Activated CD4-positive, alpha-beta memory T cell treated with anti-CD3 and anti-CD28 coated beads for 36 hours (primary cell): ENCODE measurements at regions not wholly inside any gene's neighbourhood (a gene's known extent, or its start where the extent isn't known, plus 50 kb on each side); places are given as distances from the start of the nearest gene placed in this dataset.

Experiments
- CTCF ChIA-PET: fragments of 350-600 bp; sonication (Branson Sonifier 250); formaldehyde crosslinking; loops from one replicate; lab custom pipeline; 2021; ENCODE audit warnings: antibody characterized with exemption, inconsistent platforms; lab: Charles Lee
- POLR2A ChIA-PET: fragments of 350-600 bp; sonication (Branson Sonifier 250); formaldehyde crosslinking; loops from one replicate; lab custom pipeline; 2021; ENCODE audit warnings: antibody characterized with exemption; lab: Charles Lee
- DNase-seq: peaks from one replicate; pipeline ENCODE4 v3.0.0-alpha.2; 2020
- H3K27ac Mint-ChIP-seq: one replicate; pipeline ENCODE4 v1.8.0; 2021; ENCODE audit warnings: mixed read lengths
- H3K27me3 Mint-ChIP-seq: one replicate; pipeline ENCODE4 v1.8.0; 2021; ENCODE audit warnings: mixed read lengths
- H3K36me3 Mint-ChIP-seq: one replicate; pipeline ENCODE4 v1.8.0; 2021; ENCODE audit warnings: mixed read lengths
- H3K4me1 Mint-ChIP-seq: one replicate; pipeline ENCODE4 v1.8.0; 2021; ENCODE audit warnings: low read depth, mixed read lengths
- H3K4me3 Mint-ChIP-seq: one replicate; pipeline ENCODE4 v1.8.0; 2021; ENCODE audit warnings: mild to moderate bottlenecking, mixed read lengths
- H3K9me3 Mint-ChIP-seq: one replicate; pipeline ENCODE4 v1.8.0; 2021; ENCODE audit warnings: mixed read lengths
- intact Hi-C: fragments of 100-400 bp; cut with micrococcal nuclease; formaldehyde crosslinking; loops from one replicate; pipeline ENCODE4 v1.15.1; 2023

- Mint-ChIP-seq H3K4me3 (no peak overlapping the region), H3K9me3 (no peaks in the 10 kb centered on the region), H3K36me3 (no peaks in the 10 kb centered on the region), H3K27me3 (no peaks in the 10 kb centered on the region), H3K27ac (no peak overlapping the region), H3K4me1 (no peaks in the 10 kb centered on the region)
- intact Hi-C loops: no loop called here
- ChIA-PET CTCF (interaction anchor here (0.8 kb wide), 1 partner anchor 30 kb away, joined by 3 read pairs; no protein-coding TSS in a partner anchor), POLR2A (no interaction called here)
- DNase-seq: no peak
Measured at GRCh38 chr2:16170675-16171424, 230.5 kb downstream of the MYCN start.

DNA sequence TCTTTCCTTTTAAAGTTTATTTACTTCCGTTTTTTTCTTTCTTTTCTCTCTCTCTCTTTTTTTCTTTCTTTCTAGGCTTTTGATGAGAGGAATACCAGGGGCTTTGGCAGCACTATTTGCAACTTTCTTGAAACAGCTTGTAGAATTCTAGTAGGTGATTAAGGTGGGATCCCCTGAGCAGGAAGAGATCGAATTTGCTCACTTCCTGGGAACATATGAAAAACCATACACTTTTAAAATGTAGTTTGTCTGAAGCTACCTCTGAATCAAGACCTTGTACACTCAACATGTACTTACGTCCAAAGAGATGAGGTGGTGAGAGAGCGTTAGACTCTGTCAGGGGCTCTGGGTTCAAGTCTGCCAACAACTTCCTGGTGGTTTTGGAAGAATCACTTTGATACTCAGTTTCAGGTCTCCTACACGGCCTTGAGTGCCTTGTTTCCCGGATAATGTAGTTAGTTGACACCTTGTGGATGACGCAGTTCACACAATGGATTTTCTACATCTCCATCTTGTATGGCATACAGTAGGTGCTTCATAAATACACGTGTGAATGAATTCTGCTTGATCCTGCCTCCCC is 229.1 kb downstream of the MYCN start:
- Mint-ChIP-seq H3K4me3 (no peak overlapping the region), H3K4me1 (no peaks in the 10 kb centered on the region), H3K9me3 (no peaks in the 10 kb centered on the region), H3K27me3 (no peaks in the 10 kb centered on the region), H3K36me3 (no peaks in the 10 kb centered on the region), H3K27ac (no peak overlapping the region)
- no peak for DNase-seq
- CTCF ChIA-PET: no interaction called here
- intact Hi-C loops: no loop called here
- POLR2A ChIA-PET: no interaction called here

- H3K27me3 Mint-ChIP-seq: no peaks in the 10 kb centered on the region
Measured at GRCh38 chr2:16168506-16169264, 228.3 kb downstream of the MYCN start.

GRCh38 chr2:16167870-16168426 is 227.6 kb downstream of the MYCN start:
- intact Hi-C loops: no loop called here
- no peak overlapping the region for H3K27ac Mint-ChIP-seq
- POLR2A ChIA-PET: no interaction called here

More at GRCh38 chr2:16168506-16169264, 228.3 kb downstream of the MYCN start:
- Mint-ChIP-seq H3K4me3 (no peak overlapping the region), H3K9me3 (no peaks in the 10 kb centered on the region), H3K27ac (no peak overlapping the region), H3K4me1 (no peaks in the 10 kb centered on the region), H3K36me3 (no peaks in the 10 kb centered on the region)
- no peak for DNase-seq
- ChIA-PET CTCF (no interaction called here), POLR2A (no interaction called here)
- intact Hi-C loops: no loop called here

DNA sequence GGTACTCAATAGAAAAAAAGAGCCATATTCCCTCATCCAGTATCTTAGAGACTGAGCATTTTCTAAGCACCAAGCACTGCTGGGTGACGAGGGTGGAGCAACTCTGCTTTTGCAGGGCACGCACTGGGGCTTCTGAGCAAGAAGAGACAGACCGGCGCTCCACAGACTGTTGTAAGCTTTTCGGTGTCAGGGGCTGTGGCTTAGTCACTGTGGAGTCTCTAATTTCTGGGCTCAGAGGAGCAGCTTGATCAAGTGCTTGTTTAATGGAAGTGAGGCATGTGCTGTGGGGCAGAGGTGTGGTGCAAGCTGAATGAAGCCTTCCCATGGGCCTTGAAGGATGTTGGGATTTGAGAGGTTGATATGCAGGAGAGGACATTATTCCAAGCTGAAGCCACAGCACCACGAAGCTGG is 227.1 kb downstream of the MYCN start:
- H3K4me3 Mint-ChIP-seq: no peak overlapping the region
- intact Hi-C loops: no loop called here
- H3K36me3 Mint-ChIP-seq: no peaks in the 10 kb centered on the region
- no peaks in the 10 kb centered on the region for H3K9me3 Mint-ChIP-seq
- no peak for DNase-seq
- H3K4me1 Mint-ChIP-seq: no peaks in the 10 kb centered on the region
- no peaks in the 10 kb centered on the region for H3K27me3 Mint-ChIP-seq
- POLR2A ChIA-PET: no interaction called here
- no peak overlapping the region for H3K27ac Mint-ChIP-seq
- CTCF ChIA-PET: no interaction called here

More at GRCh38 chr2:16167870-16168426, 227.6 kb downstream of the MYCN start:
- no peak for DNase-seq
- CTCF ChIA-PET: no interaction called here
- no peaks in the 10 kb centered on the region for H3K4me1 Mint-ChIP-seq
- no peak overlapping the region for H3K4me3 Mint-ChIP-seq
- H3K36me3 Mint-ChIP-seq: no peaks in the 10 kb centered on the region
- H3K9me3 Mint-ChIP-seq: no peaks in the 10 kb centered on the region
- no peaks in the 10 kb centered on the region for H3K27me3 Mint-ChIP-seq

DNA sequence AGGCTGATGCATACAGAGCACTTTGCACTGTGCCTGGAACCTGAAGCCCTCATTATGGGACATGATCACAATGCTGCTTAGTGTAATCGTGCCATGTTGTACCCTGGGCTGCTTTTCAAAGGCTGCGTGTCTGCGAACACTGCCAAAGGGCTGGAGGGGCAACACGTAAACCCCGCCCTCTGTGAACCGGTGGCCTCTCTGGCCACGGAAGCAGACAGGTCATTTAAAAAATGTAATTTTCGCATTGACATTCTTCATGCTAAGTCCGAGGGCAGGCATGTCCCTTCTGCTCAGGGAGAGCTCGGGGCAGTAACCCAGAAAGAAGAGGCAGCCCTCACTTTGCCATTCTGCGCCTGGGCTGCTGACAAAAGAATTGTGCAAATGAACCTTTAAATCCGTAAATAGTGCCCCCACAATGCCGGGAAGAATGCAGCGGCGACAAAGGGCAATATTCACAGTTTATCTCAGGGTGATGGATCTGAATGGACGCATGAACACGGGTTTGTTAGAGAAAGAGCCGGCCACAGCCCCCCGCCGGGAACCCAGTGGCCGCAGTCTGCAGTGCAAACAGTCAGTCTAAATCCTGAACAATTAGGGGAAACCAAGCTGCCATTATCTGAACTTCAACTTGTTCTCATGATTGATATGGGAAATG is 226.1 kb downstream of the MYCN start:
- H3K27ac Mint-ChIP-seq: no peak overlapping the region
- CTCF ChIA-PET: no interaction called here

GRCh38 chr2:16165518-16166326 is 225.4 kb downstream of the MYCN start:
- POLR2A ChIA-PET: no interaction called here
- Mint-ChIP-seq H3K9me3 (no peaks in the 10 kb centered on the region), H3K4me1 (no peaks in the 10 kb centered on the region), H3K27ac (no peak overlapping the region), H3K36me3 (no peaks in the 10 kb centered on the region), H3K4me3 (no peak overlapping the region), H3K27me3 (peaks cover 1% of the 10 kb centered on the region)
- CTCF ChIA-PET: no interaction called here
- no peak for DNase-seq
- intact Hi-C loops: no loop called here

More for the DNA sequence above, 226.1 kb downstream of the MYCN start:
- H3K4me3 Mint-ChIP-seq: no peak overlapping the region
- H3K9me3 Mint-ChIP-seq: no peaks in the 10 kb centered on the region
- POLR2A ChIA-PET: no interaction called here
- H3K27me3 Mint-ChIP-seq: peaks cover 1% of the 10 kb centered on the region
- intact Hi-C loops: no loop called here
- no peak for DNase-seq
- no peaks in the 10 kb centered on the region for H3K36me3 Mint-ChIP-seq
- H3K4me1 Mint-ChIP-seq: no peaks in the 10 kb centered on the region

DNA sequence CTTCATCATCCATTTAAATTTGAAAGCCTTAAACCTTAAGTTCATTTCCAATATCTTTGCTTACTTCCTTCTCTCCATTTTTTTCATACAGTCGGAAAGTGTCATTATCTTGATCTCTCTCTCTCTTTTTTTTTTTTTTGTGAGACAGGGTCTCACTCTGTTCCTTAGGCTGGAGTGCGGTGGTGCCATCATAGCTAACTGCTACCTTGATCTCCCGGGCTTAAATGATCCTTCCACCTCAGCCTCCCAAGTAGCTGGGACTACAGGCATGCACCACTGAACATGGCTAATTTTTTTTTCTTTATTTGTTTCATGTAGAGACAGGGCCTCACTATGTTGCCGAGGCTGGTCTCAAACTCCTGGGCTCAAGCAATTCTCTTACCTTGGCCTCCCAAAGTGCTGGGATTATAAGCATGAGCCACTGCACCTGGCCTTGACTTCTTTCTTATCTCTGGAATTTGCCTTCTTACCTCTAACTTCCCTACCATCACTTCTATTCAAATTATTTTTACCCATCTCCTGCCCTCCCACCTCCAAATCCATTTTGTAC is 222.2 kb downstream of the MYCN start:
- no peak overlapping the region for H3K4me3 Mint-ChIP-seq
- no peaks in the 10 kb centered on the region for H3K9me3 Mint-ChIP-seq
- no peak overlapping the region for H3K27ac Mint-ChIP-seq
- DNase-seq: no peak
- intact Hi-C loops: no loop called here
- peaks cover 1% of the 10 kb centered on the region for H3K27me3 Mint-ChIP-seq
- ChIA-PET POLR2A (no interaction called here), CTCF (no interaction called here)
- H3K4me1 Mint-ChIP-seq: no peaks in the 10 kb centered on the region
- no peaks in the 10 kb centered on the region for H3K36me3 Mint-ChIP-seq

DNA sequence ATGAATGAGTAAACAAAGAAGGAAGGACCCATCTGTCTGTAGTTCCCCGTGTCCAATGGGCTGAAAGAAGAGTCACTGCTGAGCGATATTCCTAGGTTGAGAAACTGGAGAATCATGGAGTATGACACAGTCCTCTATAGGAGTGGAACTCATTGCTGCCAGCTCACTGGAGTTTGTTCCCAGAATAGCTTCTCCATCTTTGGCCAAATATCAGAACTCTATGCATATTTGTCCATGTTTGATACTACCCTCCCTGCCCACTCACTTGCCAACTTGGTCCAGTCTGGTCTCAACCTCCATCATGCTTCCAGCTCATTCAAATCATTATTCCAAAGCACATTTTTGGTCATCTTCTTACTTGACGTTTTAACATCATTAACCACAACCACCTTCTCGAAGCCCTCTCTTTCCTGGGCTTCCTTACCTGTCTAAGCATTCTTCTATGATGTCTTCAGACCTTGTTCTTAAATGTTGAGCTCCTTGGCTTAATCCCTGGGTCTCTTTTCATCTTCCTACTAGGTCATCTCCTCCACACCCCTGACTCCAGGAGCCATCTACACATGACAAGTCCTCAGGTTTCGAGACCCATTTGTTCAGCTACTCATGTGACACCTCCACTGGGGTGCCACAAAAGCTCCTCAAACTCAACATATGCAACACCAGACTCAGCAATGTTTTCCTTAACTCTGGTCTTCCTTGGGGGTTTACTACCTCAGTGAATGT is 221.6 kb downstream of the MYCN start:
- H3K27me3 Mint-ChIP-seq: peaks cover 1% of the 10 kb centered on the region
- intact Hi-C loops: no loop called here
- H3K4me1 Mint-ChIP-seq: no peaks in the 10 kb centered on the region
- POLR2A ChIA-PET: no interaction called here
- no peak overlapping the region for H3K27ac Mint-ChIP-seq
- no peak overlapping the region for H3K4me3 Mint-ChIP-seq
- no peaks in the 10 kb centered on the region for H3K9me3 Mint-ChIP-seq
- no peak for DNase-seq
- no peaks in the 10 kb centered on the region for H3K36me3 Mint-ChIP-seq
- CTCF ChIA-PET: no interaction called here

DNA sequence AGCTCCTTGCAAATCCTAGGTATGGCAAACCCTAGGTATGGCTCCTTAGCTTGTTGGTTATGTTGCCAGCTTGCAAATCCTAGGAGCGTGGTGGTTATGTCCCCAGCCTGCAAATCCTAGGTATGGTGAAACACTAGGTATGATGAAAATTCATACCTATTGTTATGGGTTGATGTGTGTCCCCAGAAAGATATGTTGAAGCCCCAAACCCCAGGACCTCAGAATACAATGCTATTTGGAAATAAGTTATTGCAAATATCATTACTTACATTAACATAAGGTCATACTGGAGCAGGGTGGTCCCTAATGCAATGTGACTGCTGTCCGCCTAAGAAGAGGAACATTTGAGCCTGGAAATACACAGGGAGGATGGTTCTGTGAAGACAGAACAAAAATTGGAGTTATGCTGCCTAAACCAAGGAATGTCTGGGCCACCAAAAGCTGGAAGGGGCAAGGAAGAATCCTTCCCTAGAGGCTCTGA is 220.8 kb downstream of the MYCN start:
- peaks cover 1% of the 10 kb centered on the region for H3K27me3 Mint-ChIP-seq
- CTCF ChIA-PET: no interaction called here
- no peak overlapping the region for H3K4me3 Mint-ChIP-seq
- POLR2A ChIA-PET: no interaction called here
- no peak overlapping the region for H3K27ac Mint-ChIP-seq
- H3K4me1 Mint-ChIP-seq: no peaks in the 10 kb centered on the region
- intact Hi-C loops: no loop called here
- no peak for DNase-seq
- H3K9me3 Mint-ChIP-seq: no peaks in the 10 kb centered on the region
- H3K36me3 Mint-ChIP-seq: no peaks in the 10 kb centered on the region
